Endothelial cell of umbilical vein (primary cell): ENCODE measurements at regions not wholly inside any gene's neighbourhood (a gene's known extent, or its start where the extent isn't known, plus 50 kb on each side); places are given as distances from the start of the nearest gene placed in this dataset.

Experiments
- BruUV-seq: library from RNA; stranded (reverse); fragments of 400-500 nt; replicated peaks from 2 replicates; lab custom pipeline; 2021; lab: Mats Ljungman, UMichigan
- CTCF ChIA-PET: fragments of 300-600, 350-600 bp; sonication (Branson Sonifier 250); formaldehyde crosslinking; loops from one replicate; lab custom pipeline; 2021; ENCODE audit warnings: antibody characterized with exemption, inconsistent platforms; lab: Charles Lee
- POLR2A ChIA-PET: fragments of 300-600, 350-600 bp; sonication (Branson Sonifier 250); formaldehyde crosslinking; loops from one replicate; lab custom pipeline; 2021; ENCODE audit warnings: antibody characterized with exemption, inconsistent platforms; lab: Charles Lee
- DNase-seq: peaks from one replicate; pipeline ENCODE4 v3.0.0-alpha.2; 2011; ENCODE audit warnings: low read depth, low spot score
- FAIRE-seq: peaks from 2 replicates; lab custom pipeline; 2011; peaks lifted over from hg19 to GRCh38; lab: Jason Lieb, UNC
- H2AFZ ChIP-seq: 2 replicates; pipeline ENCODE4 v1.6.0; 2012; ENCODE audit warnings: low read depth, low read length, control low read depth, inconsistent platforms
- H3K27ac ChIP-seq: 2 replicates; pipeline ENCODE4 v1.5.1; 2011; ENCODE audit warnings: low read depth, mild to moderate bottlenecking, control low read depth, low read length, moderate library complexity; ENCODE audit not compliant: insufficient read depth
- H3K27me3 ChIP-seq, 2 experiments: 2 replicates each; pipeline versions ENCODE4 v1.6.0 to v1.6.1; 2011; ENCODE audit warnings: low read length in 2 of 2, mixed read lengths in 1 of 2; ENCODE audit not compliant: control insufficient read depth in 2 of 2, insufficient read depth in 2 of 2
- H3K36me3 ChIP-seq, 2 experiments: 2 replicates in 1 of 2; 3 replicates in 1 of 2; pipeline ENCODE4 v1.5.1; 2011; ENCODE audit warnings: low read length in 2 of 2, mild to moderate bottlenecking in 1 of 2, moderate library complexity in 1 of 2; ENCODE audit not compliant: control insufficient read depth in 2 of 2, insufficient read depth in 2 of 2; ENCODE audit errors: extremely low read depth in 1 of 2
- H3K4me1 ChIP-seq: 3 replicates; pipeline ENCODE4 v1.5.1; 2011; ENCODE audit warnings: mild to moderate bottlenecking, low read length; ENCODE audit not compliant: control insufficient read depth, insufficient read depth; ENCODE audit errors: extremely low read depth
- H3K4me2 ChIP-seq: 2 replicates; pipeline ENCODE4 v1.6.1; 2011; ENCODE audit warnings: low read length, control low read depth, mixed read lengths; ENCODE audit not compliant: insufficient read depth
- H3K4me3 ChIP-seq, 3 experiments: fragments of 200-600 bp in 1 of 3; sonication (generic), shearing (Covaris generic) in 1 of 3; replicated peaks in 1 of 3; 2 replicates each; pipeline ENCODE4 v1.5.1; 2011 to 2016; ENCODE audit warnings: control low read depth in 3 of 3, low read length in 3 of 3, mild to moderate bottlenecking in 2 of 3, inconsistent platforms in 1 of 3, low read depth in 1 of 3, moderate library complexity in 1 of 3; ENCODE audit not compliant: insufficient read depth in 1 of 3
- H3K79me2 ChIP-seq: 2 replicates; pipeline ENCODE4 v1.6.0; 2012; ENCODE audit warnings: low read length, inconsistent platforms; ENCODE audit not compliant: control insufficient read depth, insufficient read depth
- H3K9ac ChIP-seq: replicated peaks from 2 replicates; pipeline ENCODE3; 2011; ENCODE audit warnings: low read length, control low read depth; ENCODE audit not compliant: insufficient read depth; ENCODE audit errors: extremely low read depth
- H3K9me1 ChIP-seq: replicated peaks from 3 replicates; pipeline ENCODE4 v1.6.0; 2011; ENCODE audit warnings: mild to moderate bottlenecking, low read length; ENCODE audit not compliant: control insufficient read depth, insufficient read depth; ENCODE audit errors: extremely low read depth
- H3K9me3 ChIP-seq: replicated peaks from 2 replicates; pipeline ENCODE4 v1.5.1; 2012; ENCODE audit warnings: low read length, inconsistent platforms; ENCODE audit not compliant: control insufficient read depth, insufficient read depth
- H4K20me1 ChIP-seq: replicated peaks from 2 replicates; pipeline ENCODE3; 2011; ENCODE audit warnings: mild to moderate bottlenecking, low read length; ENCODE audit not compliant: control insufficient read depth, insufficient read depth; ENCODE audit errors: extremely low read depth
- CTCF ChIP-seq, 2 donors: IDR thresholded peaks; 1 replicate in 1 of 2; 2 replicates in 1 of 2; pipeline ENCODE4 v1.5.1; 2011; ENCODE audit warnings: low read length in 2 of 2, mild to moderate bottlenecking in 2 of 2, moderate library complexity in 2 of 2, control low read depth in 1 of 2, inconsistent platforms in 1 of 2, low read depth in 1 of 2; ENCODE audit not compliant: insufficient read depth in 1 of 2; ENCODE audit errors: extremely low read depth in 1 of 2
- EZH2 ChIP-seq: IDR thresholded peaks from 2 replicates; pipeline ENCODE4 v1.6.1; 2012; ENCODE audit warnings: borderline replicate concordance, low read depth, mild to moderate bottlenecking, moderate library complexity, low read length, inconsistent platforms; ENCODE audit not compliant: severe bottlenecking
- FOS ChIP-seq: IDR thresholded peaks from 2 replicates; pipeline ENCODE4 v1.6.1; 2011; ENCODE audit warnings: mild to moderate bottlenecking, low read length, moderate library complexity, borderline replicate concordance; ENCODE audit not compliant: insufficient read depth
- GATA2 ChIP-seq: IDR thresholded peaks from 2 replicates; pipeline ENCODE4 v1.7.0; 2011; ENCODE audit warnings: low read depth, mild to moderate bottlenecking, moderate library complexity, mixed read lengths, low read length; ENCODE audit not compliant: insufficient read length, insufficient read depth
- JUN ChIP-seq: IDR thresholded peaks from 2 replicates; pipeline ENCODE4 v1.6.1; 2011; ENCODE audit warnings: borderline replicate concordance, low read depth; ENCODE audit not compliant: insufficient read length, insufficient read depth
- MAX ChIP-seq: IDR thresholded peaks from 2 replicates; pipeline ENCODE4 v1.6.1; 2011; ENCODE audit not compliant: insufficient read depth, insufficient read length
- MYC ChIP-seq: IDR thresholded peaks from one replicate; pipeline ENCODE4 v1.6.1; 2011; ENCODE audit warnings: mild to moderate bottlenecking, low read depth, low read length
- POLR2A ChIP-seq: IDR thresholded peaks from 2 replicates; pipeline ENCODE4 v1.6.1; 2012; ENCODE audit warnings: low read depth, mild to moderate bottlenecking, control low read depth, low read length
- POLR2AphosphoS5 ChIP-seq: IDR thresholded peaks from 2 replicates; pipeline ENCODE4 v1.6.1; 2012; ENCODE audit warnings: low read depth, mild to moderate bottlenecking, control low read depth, low read length, moderate library complexity; ENCODE audit not compliant: insufficient read depth
- dilution Hi-C: fragments of 300-500 bp; cut with MboI; formaldehyde crosslinking; loops from one replicate; pipeline ENCODE4 v1.15.0; 2019; ENCODE audit warnings: low sequenced_read_pairs; ENCODE audit not compliant: extremely low pct_ligation_motif_present
- intact Hi-C: fragments of 100-400 bp; cut with micrococcal nuclease; formaldehyde crosslinking; loops from one replicate; pipeline ENCODE4 v1.10.0; 2022

- no peaks in the 10 kb centered on the region for H4K20me1 ChIP-seq
- no peak overlapping the region for H3K9ac ChIP-seq
- DNase-seq, result no peak
- H3K9me3 ChIP-seq, result no peaks in the 10 kb centered on the region
- no peak for TF ChIP-seq CTCF (IDR thresholded peaks at IDR 0.05; ENCODE audit: extremely low read depth in 1 of 2, insufficient read depth in 1 of 2, low read depth in 1 of 2, low read length in 2 of 2)
- TF ChIP-seq MYC, result no peak
- no peak for TF ChIP-seq POLR2A
- TF ChIP-seq POLR2AphosphoS5, result no peak
- TF ChIP-seq FOS, result no peak
- no peak for TF ChIP-seq EZH2
- H3K4me2 ChIP-seq, result no peak overlapping the region
- no peak overlapping the region for H2AFZ ChIP-seq
- dilution Hi-C loops (no loop called here), intact Hi-C loops (no loop called here)
- no peaks in the 10 kb centered on the region for H3K79me2 ChIP-seq
- H3K4me3 ChIP-seq, result no peak overlapping the region
- H3K9me1 ChIP-seq, result no peaks in the 10 kb centered on the region
- BruUV-seq, result no TSS peak
- no peaks in the 10 kb centered on the region for H3K27me3 ChIP-seq
- H3K4me1 ChIP-seq, result peaks cover 13% of the 10 kb centered on the region
- no peak overlapping the region for H3K27ac ChIP-seq
- no peaks in the 10 kb centered on the region for H3K36me3 ChIP-seq
- ChIA-PET POLR2A (no interaction called here), CTCF (interaction anchor here (1.0 to 1.2 kb wide), 2 partner anchors 23 to 100 kb away, joined by 3 read pairs; no protein-coding TSS in a partner anchor)
- no peak for FAIRE-seq
These were observed 124.7 kb downstream of the TNFSF18 start for GRCh38 chr1:172926070-172926469.

GRCh38 chr1:172928412-172928811 lies 122.3 kb downstream of the TNFSF18 start:
- no peaks in the 10 kb centered on the region for H3K9me1 ChIP-seq
- no peak overlapping the region for H3K9ac ChIP-seq
- CTCF ChIA-PET, result interaction anchor here (1.3 to 5.1 kb wide), 4 partner anchors 9 to 274 kb away, joined by 3 to 18 read pairs (median 8); no protein-coding TSS in a partner anchor
- intact Hi-C loops (loop anchor here (1.0 kb wide), 1 partner anchor 10 kb away; no protein-coding TSS in a partner anchor), dilution Hi-C loops (no loop called here)
- no peaks in the 10 kb centered on the region for H4K20me1 ChIP-seq
- peaks cover 34% of the 10 kb centered on the region for H3K4me1 ChIP-seq
- H3K9me3 ChIP-seq, result no peaks in the 10 kb centered on the region
- no peak overlapping the region for H3K4me3 ChIP-seq
- peak; percentile 65 for DNase-seq
- BruUV-seq, result no TSS peak
- no peaks in the 10 kb centered on the region for H3K27me3 ChIP-seq
- no peak overlapping the region for H3K4me2 ChIP-seq
- TF ChIP-seq MAX, result no peak
- no peak for TF ChIP-seq MYC
- TF ChIP-seq GATA2, result no peak
- TF ChIP-seq POLR2A, result no peak
- TF ChIP-seq POLR2AphosphoS5, result no peak
- TF ChIP-seq EZH2, result no peak
- no peak for TF ChIP-seq JUN
- no peak for TF ChIP-seq FOS
- no peak for TF ChIP-seq CTCF (IDR thresholded peaks at IDR 0.05; ENCODE audit: extremely low read depth in 1 of 2, insufficient read depth in 1 of 2, low read depth in 1 of 2, low read length in 2 of 2)
- no peaks in the 10 kb centered on the region for H3K79me2 ChIP-seq
- POLR2A ChIA-PET, result no interaction called here
- FAIRE-seq, result peak; percentile 33
- H3K36me3 ChIP-seq, result no peaks in the 10 kb centered on the region
- H2AFZ ChIP-seq, result no peak overlapping the region
- H3K27ac ChIP-seq, result peak overlapping the region; percentile 7
